ENCODE measurements at regions not wholly inside any gene's neighbourhood (a gene's known extent, or its start where the extent isn't known, plus 50 kb on each side); places are given as distances from the start of the nearest gene placed in this dataset.

GRCh38 chr16:85162478-85163277 lies 50.4 kb upstream of the CIBAR2 start:
- Mint-ChIP-seq H3K27ac (no peak overlapping the region), H3K4me1 (peaks cover 7 to 11% (median 9%) of the 10 kb centered on the region in 3 donors), H3K9me3 (no peaks in the 10 kb centered on the region), H3K27me3 (peaks cover 18 to 52% (median 32%) of the 10 kb centered on the region in 3 donors), H3K36me3 (no peaks in the 10 kb centered on the region), H3K4me3 (no peak overlapping the region)
- DNase-seq: no peak
- ATAC-seq (ENCODE audit: low read depth in 2 of 2): no peak

GRCh38 chr16:85163278-85164112 lies 51.2 kb upstream of the CIBAR2 start:
- DNase-seq (no peak), ATAC-seq (ENCODE audit: low read depth in 2 of 2) (no peak)

DNA sequence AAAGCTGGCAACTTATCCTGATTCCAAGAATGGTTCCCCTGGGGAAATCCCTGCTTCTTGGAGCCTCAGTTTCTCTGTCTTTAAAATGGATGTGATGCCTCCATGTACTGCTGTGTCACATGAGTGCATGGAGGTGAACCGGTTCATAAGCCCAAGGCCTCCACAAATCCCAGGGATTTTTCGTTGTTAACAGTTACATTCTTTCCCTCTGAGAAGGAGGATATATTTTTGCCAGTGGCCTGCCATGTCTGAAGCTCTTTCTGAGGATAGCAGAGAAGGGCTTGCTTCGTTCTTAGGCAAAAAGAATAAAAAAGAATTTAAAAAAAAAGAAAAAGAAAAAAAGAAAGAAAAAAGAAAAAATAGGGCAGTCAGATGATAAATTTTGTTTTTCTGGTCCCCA lies 52.2 kb upstream of the CIBAR2 start:
- no peaks in the 10 kb centered on the region for H3K4me1 Mint-ChIP-seq
- peaks cover 15 to 65% (median 32%) of the 10 kb centered on the region in 3 donors for H3K27me3 Mint-ChIP-seq
- no peak for DNase-seq
- no peaks in the 10 kb centered on the region for H3K9me3 Mint-ChIP-seq
- no peak for ATAC-seq (ENCODE audit: low read depth in 2 of 2)
- H3K27ac Mint-ChIP-seq: no peak overlapping the region
- H3K4me3 Mint-ChIP-seq: no peak overlapping the region
- H3K36me3 Mint-ChIP-seq: no peaks in the 10 kb centered on the region

More at GRCh38 chr16:85163278-85164112, 51.2 kb upstream of the CIBAR2 start:
- H3K27ac Mint-ChIP-seq: no peak overlapping the region
- H3K27me3 Mint-ChIP-seq: peaks cover 15 to 60% (median 32%) of the 10 kb centered on the region in 3 donors
- H3K36me3 Mint-ChIP-seq: no peaks in the 10 kb centered on the region
- no peak overlapping the region for H3K4me3 Mint-ChIP-seq
- no peaks in the 10 kb centered on the region for H3K9me3 Mint-ChIP-seq
- peaks cover 0 to 3% (median 2%) of the 10 kb centered on the region in 3 donors for H3K4me1 Mint-ChIP-seq

- no peak overlapping the region for H3K4me3 Mint-ChIP-seq
- H3K27ac Mint-ChIP-seq: peak overlapping the region in 1 of 6 donors; percentile 26
Observed at GRCh38 chr16:85164838-85165516, 52.7 kb upstream of the CIBAR2 start.

GRCh38 chr16:85165781-85166180 lies 53.5 kb upstream of the CIBAR2 start:
- DNase-seq (no peak), ATAC-seq (ENCODE audit: low read depth in 2 of 2) (no peak)
- Mint-ChIP-seq H3K27ac (no peak overlapping the region), H3K9me3 (no peaks in the 10 kb centered on the region), H3K36me3 (no peaks in the 10 kb centered on the region), H3K4me3 (no peak overlapping the region), H3K27me3 (peaks cover 15 to 71% (median 38%) of the 10 kb centered on the region in 3 donors), H3K4me1 (no peaks in the 10 kb centered on the region)

More at GRCh38 chr16:85164838-85165516, 52.7 kb upstream of the CIBAR2 start:
- no peaks in the 10 kb centered on the region for H3K9me3 Mint-ChIP-seq
- H3K36me3 Mint-ChIP-seq: no peaks in the 10 kb centered on the region
- H3K27me3 Mint-ChIP-seq: peaks cover 15 to 65% (median 32%) of the 10 kb centered on the region in 3 donors
- DNase-seq: no peak
- no peak for ATAC-seq (ENCODE audit: low read depth in 2 of 2)
- no peaks in the 10 kb centered on the region for H3K4me1 Mint-ChIP-seq

- H3K4me3 Mint-ChIP-seq: no peak overlapping the region
Observed at GRCh38 chr16:85166281-85166680, 54.0 kb upstream of the CIBAR2 start.

DNA sequence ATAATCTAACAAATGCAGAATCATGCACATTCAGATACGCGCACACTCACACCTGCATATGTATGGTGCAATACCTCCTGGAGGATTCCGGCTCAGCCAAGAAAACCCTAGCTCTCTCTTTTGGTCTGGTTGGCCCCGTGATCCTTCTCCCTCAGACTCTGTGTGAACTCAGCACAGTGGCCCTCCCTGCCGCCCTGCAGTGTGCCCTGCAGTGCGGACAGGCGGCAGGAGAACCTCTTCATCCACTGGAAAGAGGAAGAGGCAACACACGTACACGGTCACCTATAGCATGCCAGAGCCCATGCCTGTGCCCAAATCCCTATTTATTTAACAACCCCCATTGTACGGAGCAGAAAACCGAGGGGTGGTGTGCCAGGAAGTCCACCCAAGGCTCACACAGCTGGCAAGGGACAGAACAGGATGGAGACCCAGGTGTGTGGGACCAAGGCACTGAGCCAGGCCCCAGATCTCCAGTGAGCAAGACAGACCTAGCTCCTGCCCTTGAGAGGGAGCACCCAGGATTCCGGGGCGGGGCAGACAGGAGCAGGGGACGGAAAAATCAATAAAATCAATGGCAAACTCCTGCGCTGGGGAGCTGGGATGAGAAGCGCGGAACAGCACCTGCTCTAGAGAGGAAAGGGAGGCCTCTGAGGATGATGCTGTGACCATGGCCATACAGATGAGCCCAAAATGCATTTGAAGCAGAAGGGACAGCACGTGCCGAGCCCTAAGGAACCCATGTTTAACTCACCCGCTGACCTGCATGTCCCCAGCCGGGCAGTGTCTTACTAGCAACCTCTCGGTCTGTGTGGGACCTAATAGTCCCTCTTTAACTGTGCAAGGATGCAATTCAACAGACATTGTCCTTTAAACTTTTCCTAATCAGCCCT lies 54.7 kb upstream of the CIBAR2 start:
- H3K4me3 Mint-ChIP-seq: no peak overlapping the region
- H3K9me3 Mint-ChIP-seq: peaks cover 0 to 2% (median 0%) of the 10 kb centered on the region in 7 donors
- H3K27ac Mint-ChIP-seq: no peak overlapping the region
- no peak for ATAC-seq (ENCODE audit: low read depth in 2 of 2)
- peaks cover 17 to 75% (median 50%) of the 10 kb centered on the region in 3 donors for H3K27me3 Mint-ChIP-seq
- DNase-seq: no peak
- H3K36me3 Mint-ChIP-seq: peaks cover 0 to 7% of the 10 kb centered on the region in 2 donors
- H3K4me1 Mint-ChIP-seq: peaks cover 0 to 5% (median 0%) of the 10 kb centered on the region in 3 donors

More at GRCh38 chr16:85166281-85166680, 54.0 kb upstream of the CIBAR2 start:
- no peak for ATAC-seq (ENCODE audit: low read depth in 2 of 2)
- Mint-ChIP-seq H3K9me3 (no peaks in the 10 kb centered on the region), H3K27ac (no peak overlapping the region), H3K27me3 (peaks cover 16 to 75% (median 43%) of the 10 kb centered on the region in 3 donors), H3K4me1 (peaks cover 0 to 2% (median 0%) of the 10 kb centered on the region in 3 donors), H3K36me3 (peaks cover 0 to 3% of the 10 kb centered on the region in 2 donors)
- DNase-seq: no peak

DNA sequence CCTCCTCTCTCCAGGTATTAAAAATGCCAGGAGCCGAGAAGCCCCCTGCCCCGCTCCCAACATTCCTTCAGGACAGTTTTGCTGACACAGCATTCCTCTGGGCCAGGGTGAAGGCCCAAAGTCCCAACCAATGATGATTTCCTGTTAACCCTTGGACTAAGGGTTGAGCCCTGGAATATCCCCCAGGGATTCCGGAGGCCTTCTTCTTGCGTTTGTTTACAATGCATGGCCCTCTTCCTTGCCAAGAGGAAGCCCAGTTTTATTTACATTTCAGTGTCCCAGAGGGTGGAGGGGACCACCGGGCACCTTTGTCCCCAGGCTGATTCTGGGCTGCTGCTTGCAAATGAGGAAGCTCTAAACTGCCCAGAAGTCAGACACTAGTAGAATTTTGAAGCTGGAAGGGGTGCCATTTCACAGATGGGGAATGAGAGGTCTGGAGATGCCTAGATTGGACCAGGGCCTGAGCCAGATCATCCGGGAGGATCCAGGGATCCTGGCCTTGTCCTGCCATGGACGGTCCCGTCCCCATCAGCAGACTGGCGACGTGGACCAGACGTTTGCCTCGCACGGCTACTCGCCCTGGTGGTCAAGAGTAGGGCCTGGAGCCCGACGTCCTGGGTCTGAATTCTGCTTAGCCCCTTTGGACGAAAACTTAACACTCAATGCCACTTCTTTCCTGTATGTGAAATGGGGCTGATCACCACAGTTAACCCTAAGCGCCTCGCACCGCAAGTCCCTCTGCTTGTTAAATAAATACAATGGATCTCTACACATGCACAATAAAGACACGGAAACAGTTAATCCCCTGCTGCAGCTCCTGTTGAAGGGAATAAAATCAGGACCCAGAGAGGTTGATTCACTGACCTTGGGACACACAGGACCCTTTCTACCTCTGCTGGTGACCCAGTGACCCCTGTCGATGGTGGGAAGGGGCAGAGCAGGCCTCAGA lies 55.6 kb upstream of the CIBAR2 start:
- Mint-ChIP-seq H3K9me3 (peaks cover 0 to 4% (median 0%) of the 10 kb centered on the region in 7 donors), H3K27ac (no peak overlapping the region), H3K27me3 (peaks cover 23 to 75% (median 53%) of the 10 kb centered on the region in 3 donors), H3K4me3 (peak overlapping the region in 6 of 8 donors; percentile 50 to 65 (median 56)), H3K36me3 (peaks cover 0 to 7% of the 10 kb centered on the region in 2 donors), H3K4me1 (peaks cover 0 to 5% (median 0%) of the 10 kb centered on the region in 3 donors)
- ATAC-seq (ENCODE audit: low read depth in 2 of 2): no peak
- no peak for DNase-seq

- Mint-ChIP-seq H3K27ac (no peak overlapping the region), H3K36me3 (peaks cover 0 to 7% of the 10 kb centered on the region in 2 donors), H3K4me1 (peaks cover 0 to 5% (median 0%) of the 10 kb centered on the region in 3 donors), H3K4me3 (peak overlapping the region in 6 of 8 donors; percentile 59 to 81 (median 66)), H3K9me3 (peaks cover 0 to 5% (median 0%) of the 10 kb centered on the region in 7 donors), H3K27me3 (peaks cover 33 to 79% (median 60%) of the 10 kb centered on the region in 3 donors)
- ATAC-seq (ENCODE audit: low read depth in 2 of 2) (no peak), DNase-seq (no peak)
Observed at GRCh38 chr16:85168732-85169256, 56.5 kb upstream of the CIBAR2 start.

DNA sequence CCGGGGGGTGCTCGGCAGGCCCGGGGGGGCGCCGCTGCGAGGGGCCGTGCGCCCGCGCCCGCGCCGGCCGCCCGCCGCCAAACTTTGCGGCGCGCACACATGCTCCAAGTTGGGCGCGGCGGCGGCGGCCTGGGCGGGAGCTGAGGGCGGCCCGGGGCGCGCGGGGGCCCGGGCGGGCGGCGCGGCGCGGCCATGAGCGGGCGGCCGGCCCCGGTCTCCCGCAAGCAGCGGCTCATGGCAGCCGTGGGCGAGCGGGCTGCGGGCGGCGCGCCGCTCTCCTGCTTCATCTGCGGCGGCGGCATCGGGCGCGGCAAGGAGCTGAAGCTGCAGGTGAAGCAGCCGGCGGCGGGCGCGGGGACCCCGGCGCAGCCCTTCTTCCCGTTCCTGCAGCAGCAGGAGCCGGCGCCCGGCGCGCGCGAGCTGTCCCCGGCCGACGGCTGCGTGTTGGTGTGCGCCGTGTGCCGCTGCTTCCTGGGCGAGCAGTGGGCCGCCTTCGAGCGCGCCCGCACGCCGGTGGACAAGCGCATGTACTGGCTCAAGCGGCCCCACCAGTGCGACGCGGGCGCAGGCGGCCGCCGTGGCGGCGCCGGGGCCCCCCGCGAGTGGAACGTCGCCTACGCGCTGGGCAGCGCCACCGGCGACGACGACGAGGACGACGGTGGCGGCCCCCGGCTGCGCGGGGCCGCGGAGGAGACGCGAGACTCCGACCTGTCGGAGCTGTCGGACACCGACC lies 57.2 kb upstream of the CIBAR2 start:
- peaks cover 37 to 84% (median 65%) of the 10 kb centered on the region in 3 donors for H3K27me3 Mint-ChIP-seq
- peaks cover 0 to 5% (median 0%) of the 10 kb centered on the region in 7 donors for H3K9me3 Mint-ChIP-seq
- H3K36me3 Mint-ChIP-seq: peaks cover 0 to 7% of the 10 kb centered on the region in 2 donors
- H3K4me1 Mint-ChIP-seq: peaks cover 0 to 5% (median 0%) of the 10 kb centered on the region in 3 donors
- no peak for DNase-seq
- H3K4me3 Mint-ChIP-seq: peak overlapping the region in 1 of 8 donors; percentile 23
- no peak overlapping the region for H3K27ac Mint-ChIP-seq
- no peak for ATAC-seq (ENCODE audit: low read depth in 2 of 2)

GRCh38 chr16:85170066-85170491 lies 57.8 kb upstream of the CIBAR2 start:
- H3K27me3 Mint-ChIP-seq: peaks cover 35 to 84% (median 65%) of the 10 kb centered on the region in 3 donors
- H3K36me3 Mint-ChIP-seq: peaks cover 0 to 7% of the 10 kb centered on the region in 2 donors
- ATAC-seq (ENCODE audit: low read depth in 2 of 2): no peak
- H3K9me3 Mint-ChIP-seq: peaks cover 0 to 5% (median 0%) of the 10 kb centered on the region in 7 donors
- H3K4me1 Mint-ChIP-seq: peaks cover 0 to 5% (median 0%) of the 10 kb centered on the region in 3 donors
- peak overlapping the region in 2 of 8 donors; percentile 37 to 66 for H3K4me3 Mint-ChIP-seq
- DNase-seq: no peak
- no peak overlapping the region for H3K27ac Mint-ChIP-seq

Data from naive B cell (primary cell).